ENCODE measurements at regions not wholly inside any gene's neighbourhood (a gene's known extent, or its start where the extent isn't known, plus 50 kb on each side); places are given as distances from the start of the nearest gene placed in this dataset.

DNA sequence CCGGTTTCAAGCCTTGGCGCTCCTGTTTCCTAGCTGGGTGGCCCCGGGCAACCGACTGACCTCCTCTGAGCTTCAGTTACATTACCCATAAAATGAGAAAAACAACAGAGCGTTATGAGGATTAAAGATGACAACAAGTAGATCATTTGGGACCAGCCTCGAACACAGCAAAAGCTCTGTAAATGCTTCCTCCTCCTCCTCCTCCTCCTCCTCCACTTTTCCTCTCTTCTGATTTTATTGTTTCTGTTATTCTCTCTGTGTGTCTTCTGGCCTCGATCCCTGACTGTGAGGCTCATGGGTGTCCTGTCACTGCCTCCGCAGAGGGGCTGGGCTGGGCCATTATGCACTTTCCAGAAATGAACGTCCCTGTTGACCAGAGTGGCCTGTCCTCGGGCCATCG, 176.2 kb downstream of the URI1 start:
- DNase-seq, result no peak
- in situ Hi-C loops (cut with MboI; ENCODE audit: low pct_unique_long_range_greater_than_20kb, low sequenced_read_pairs), result no loop called here

DNA sequence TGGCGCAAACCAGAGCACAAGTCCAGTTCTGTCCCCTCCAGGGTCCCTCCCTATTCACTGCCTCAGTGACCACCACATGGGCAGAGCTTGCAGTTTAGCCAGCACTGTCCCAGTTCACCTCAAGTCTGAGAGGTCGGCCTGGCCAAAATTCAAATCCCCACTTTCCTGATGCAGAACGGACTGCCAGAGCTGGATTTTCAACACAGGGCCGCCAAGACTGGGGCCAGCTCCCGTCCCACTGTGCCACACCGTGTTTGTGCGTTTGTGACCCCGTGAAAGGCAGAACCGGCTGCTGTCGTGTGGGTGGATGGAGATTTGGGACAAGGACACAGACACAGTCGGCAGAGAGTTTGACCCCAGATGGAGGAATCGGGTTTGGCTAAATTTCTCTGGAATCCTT, 176.7 kb downstream of the URI1 start:
- in situ Hi-C loops (cut with MboI; ENCODE audit: low pct_unique_long_range_greater_than_20kb, low sequenced_read_pairs), result no loop called here
- DNase-seq, result no peak

DNA sequence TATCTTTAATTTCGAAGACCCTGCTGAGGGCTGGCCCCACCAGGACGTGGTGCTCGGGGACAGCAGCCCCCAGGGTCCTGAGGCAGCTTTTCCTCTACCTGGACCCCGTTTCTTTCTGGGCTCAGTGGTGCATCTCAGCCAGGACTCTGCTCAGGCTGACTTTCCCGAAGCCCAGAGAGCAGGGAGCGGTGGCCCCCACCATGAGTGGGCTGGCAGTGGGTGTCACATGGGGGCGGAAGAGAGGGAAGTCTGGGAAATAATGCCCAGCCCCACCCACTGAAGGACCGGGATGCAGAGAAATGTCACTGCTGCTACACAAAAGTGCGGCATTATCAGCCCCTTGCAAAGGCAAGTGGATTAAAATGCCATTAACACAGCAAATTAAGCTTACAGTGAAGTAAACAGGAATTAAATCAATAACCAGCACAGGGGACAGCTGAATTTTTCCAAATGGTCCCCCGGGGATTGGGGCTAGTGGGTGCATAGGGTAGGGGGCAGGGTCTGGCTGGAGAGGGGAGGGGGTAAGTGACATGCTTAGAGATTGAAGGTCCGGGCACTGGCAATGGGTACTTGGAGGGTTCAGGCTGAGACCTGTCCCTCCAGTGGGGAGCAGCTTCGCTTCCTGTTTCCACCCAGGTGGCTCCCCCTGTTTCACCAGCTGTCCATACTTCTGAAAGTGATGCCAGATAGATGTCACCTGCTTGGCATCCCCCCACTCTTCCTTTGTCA, 177.3 kb downstream of the URI1 start:
- DNase-seq, result no peak
- in situ Hi-C loops (cut with MboI; ENCODE audit: low pct_unique_long_range_greater_than_20kb, low sequenced_read_pairs), result no loop called here

DNA sequence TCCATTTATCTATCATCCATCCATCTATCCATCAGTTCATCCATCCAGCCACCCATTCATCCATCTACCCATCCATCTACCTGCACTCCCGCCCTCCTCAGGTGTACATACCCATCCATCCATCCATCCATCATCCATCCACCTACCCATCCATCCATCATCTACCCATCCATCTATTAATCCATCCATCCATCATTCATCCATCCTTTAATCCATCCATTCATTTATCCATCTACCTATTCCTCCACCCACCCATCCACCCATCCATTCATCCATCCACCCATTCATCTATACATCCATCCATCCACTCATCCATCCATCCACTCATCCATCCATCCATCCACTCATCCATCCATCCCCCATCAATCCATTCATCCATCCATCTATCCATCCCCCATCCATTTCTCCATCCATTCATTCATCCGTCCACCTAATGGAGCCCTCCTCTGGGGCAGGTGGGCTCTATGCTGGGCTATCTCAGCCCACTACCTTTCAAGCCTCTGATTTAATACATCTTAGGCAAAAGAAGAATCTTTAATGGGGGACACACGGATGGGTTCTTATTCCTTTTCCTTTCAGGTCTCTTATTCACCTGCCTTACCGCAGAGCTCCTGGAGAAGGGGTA, 178.9 kb downstream of the URI1 start:
- in situ Hi-C loops (cut with MboI; ENCODE audit: low pct_unique_long_range_greater_than_20kb, low sequenced_read_pairs), result no loop called here

DNA sequence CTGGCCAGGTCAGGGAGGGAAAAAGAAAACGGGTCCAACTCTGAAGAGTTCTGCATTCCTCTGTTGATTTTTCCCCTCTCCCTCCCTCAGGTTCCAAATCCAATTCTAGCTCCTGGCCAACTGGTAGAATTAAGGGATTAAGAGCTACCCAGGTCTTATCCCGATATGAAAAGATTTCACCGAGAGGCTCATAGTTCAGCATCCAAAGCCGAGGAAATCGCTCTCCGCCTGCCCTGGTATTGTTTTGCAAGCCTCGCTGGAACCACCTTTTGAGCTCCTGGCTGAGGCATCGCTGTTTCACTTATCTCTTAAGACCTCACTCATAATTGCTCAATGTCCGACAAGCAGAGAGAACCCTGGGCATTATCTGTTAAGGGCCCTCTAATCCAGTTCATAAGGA, 180.4 kb downstream of the URI1 start:
- in situ Hi-C loops (cut with MboI; ENCODE audit: low pct_unique_long_range_greater_than_20kb, low sequenced_read_pairs), result no loop called here
- DNase-seq, result no peak

More for the DNA sequence above, 178.9 kb downstream of the URI1 start:
- no peak for DNase-seq

DNA sequence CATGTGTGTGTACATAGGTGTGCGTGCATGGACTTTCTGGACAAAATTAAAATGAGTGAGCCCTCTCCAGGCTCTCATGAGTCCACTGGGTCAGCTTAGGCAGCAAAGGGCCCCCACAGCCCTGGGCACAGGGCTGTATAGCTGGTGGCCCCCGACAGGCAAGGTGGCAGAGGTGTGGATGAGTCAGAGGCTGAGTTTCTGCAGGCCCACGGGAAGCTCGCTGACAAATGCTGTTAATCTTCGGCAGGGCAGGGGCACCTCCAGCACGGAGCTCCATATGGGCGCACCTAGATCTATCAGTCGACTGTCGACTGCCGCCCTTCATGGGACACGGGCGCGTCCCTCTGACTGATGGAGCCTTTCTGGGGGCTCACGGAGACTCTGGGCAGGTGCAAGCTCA, 181.1 kb downstream of the URI1 start:
- DNase-seq, result no peak
- in situ Hi-C loops (cut with MboI; ENCODE audit: low pct_unique_long_range_greater_than_20kb, low sequenced_read_pairs), result no loop called here

DNA sequence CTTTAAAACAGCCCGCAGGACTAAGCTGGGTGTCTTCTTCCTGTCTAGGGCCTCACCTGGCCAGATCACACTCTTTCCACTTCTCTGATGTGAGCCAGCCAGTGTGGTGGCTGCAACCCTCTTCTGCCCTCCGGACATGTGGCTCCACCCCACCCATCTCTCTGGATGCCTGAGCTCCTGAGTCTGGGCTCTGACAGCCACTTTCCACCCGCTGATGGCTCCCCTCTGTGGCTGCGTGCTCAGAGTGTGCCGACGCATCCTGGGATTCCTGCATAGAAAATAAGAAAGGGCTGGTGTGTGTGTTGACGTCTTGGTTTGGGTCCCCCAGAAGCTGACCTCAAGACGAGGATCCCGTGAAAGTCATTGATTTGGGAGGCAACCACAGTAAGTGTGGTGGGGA, 181.6 kb downstream of the URI1 start:
- in situ Hi-C loops (cut with MboI; ENCODE audit: low pct_unique_long_range_greater_than_20kb, low sequenced_read_pairs), result no loop called here
- no peak for DNase-seq

DNA sequence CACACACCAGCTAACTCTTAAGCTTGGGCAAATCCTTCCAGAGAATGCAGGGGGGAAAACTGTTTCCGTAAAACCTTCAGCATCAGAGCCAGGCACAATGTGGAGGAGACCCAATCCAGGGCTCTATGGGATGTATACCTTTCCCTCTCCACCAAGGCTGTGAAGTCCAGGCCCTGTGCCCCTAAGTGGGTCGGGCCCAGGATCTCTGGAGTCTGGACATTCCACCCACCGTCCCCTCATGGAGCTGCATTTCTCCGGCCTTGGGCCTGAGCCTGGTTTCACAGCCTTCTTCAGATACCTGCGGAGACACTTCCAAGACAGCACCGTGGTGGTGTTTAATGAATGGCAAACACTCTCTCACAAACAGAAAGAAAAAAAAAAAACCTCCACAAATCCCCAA, 186.2 kb downstream of the URI1 start:
- in situ Hi-C loops (cut with MboI; ENCODE audit: low pct_unique_long_range_greater_than_20kb, low sequenced_read_pairs), result no loop called here
- no peak for DNase-seq

DNA sequence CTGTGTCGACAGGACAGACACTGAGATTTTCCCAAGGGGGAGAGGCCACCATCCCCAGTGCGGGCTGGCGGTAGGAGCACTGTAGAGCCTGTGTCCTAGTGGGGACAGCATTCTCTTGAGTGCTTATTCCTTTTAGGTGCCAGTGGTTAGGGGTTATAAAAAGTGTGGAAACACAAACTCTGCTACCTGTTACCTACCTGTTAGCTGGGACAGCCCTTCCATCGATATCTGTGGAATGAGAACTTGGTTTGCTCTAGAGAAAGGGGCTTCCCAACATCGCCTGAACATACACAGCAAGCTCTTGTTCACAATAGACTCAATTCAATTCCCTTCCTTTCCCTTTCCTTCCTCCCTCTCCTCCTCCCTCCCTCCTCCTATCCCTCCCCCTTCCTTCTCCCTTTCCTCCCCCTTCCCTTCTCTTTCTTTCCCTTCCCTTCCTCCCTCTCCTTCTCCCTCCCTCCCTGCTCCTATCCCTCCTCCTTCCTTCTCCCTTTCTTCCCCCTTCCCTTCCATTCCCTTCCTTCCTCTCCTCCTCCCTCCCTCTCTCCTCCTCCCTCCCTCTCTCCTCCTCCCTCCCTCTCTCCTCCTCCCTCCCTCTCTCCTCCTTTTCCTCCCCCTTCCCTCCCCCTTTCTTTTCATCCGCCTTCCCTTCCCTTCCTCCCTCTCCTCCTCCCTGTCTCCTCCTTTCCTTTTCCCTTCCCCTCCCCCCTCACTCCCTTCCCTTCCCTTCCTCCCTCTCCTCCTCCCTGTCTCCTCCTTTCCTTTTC, 188.5 kb downstream of the URI1 start:
- in situ Hi-C loops (cut with MboI; ENCODE audit: low pct_unique_long_range_greater_than_20kb, low sequenced_read_pairs), result no loop called here
- no peak for DNase-seq

DNA sequence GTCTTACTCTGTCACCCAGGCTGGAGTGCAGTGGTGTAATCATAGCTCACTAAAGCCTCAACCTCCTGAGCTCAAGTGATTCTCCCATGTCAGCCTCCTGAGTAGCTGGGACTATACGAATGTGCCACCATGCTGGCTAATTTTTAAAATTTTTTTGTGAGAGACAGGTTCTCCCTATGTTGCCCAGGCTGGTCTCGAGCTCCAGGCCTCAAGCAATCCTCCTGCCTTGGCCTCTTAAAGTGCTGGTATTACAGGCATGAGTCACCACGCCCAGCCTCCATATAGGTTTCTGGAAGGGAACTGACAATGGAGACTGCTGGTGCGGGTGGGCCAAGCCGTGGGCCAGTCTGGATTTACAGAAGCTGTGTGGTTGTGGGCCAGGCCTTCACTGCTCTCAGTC, 189.2 kb downstream of the URI1 start:
- no peak for DNase-seq
- in situ Hi-C loops (cut with MboI; ENCODE audit: low pct_unique_long_range_greater_than_20kb, low sequenced_read_pairs), result no loop called here

DNA sequence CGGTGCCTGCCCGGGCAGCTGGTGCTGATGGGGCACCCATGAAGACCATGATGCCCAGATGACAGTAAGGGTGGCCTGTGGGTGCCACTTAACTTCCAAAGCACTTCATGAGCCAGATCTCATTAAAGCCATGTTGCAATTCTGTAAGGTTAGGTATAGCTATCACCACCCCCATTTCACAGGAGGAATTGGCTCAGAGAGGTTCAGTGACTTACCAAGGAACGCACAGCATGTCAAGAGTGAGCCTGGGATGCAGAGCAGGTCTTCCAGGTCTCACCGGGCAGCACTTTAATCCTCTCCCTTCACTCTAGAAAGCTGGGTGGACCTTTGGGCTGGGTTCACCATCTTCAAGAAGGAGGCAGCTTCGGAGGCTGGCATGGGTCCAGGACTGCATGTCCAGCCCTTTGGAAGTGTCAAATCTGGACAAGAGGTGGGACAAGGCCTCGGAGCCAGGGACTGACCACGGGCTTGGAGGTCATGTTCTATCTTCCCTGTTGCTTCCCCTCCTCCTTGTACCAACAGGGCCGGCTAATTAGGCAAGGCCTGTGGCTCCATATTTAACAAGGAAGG, 189.8 kb downstream of the URI1 start:
- no peak for DNase-seq
- in situ Hi-C loops (cut with MboI; ENCODE audit: low pct_unique_long_range_greater_than_20kb, low sequenced_read_pairs), result no loop called here

DNA sequence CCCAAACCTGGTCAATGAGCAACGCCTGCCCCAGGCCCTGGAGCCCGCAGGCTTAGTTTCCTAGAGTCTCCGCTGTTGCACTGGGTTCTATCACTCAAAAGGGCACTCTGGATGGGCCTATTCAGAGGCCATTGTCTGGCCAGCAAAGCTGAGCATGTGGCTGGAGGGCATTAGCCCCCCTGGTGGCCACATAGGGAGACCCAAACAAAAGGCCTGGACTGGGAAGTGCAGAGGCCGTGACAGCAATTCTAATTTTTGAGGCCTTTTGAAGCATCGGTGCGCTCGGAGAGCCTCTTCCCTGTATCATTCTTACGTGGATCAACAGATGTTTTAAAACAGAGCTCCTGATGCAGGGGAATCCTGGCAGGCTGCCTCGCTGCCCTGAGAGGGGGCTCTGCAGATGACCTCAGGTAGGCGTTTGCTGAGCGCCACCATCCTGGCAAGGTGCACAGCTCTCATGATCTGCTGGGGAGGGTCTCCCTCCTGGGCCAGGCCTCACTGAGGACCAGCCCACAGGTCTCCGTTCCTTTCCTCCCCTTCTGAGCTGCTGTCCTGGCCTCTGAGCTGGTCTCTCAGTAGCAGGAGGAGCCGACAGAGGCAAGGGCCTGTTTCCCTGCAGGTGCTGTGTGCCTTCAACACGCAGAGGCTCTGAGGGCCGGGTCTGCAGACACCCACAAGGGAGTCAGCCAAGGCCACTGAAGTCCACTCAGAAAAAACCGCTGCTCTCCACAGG, 190.5 kb downstream of the URI1 start:
- in situ Hi-C loops (cut with MboI; ENCODE audit: low pct_unique_long_range_greater_than_20kb, low sequenced_read_pairs), result no loop called here
- DNase-seq, result no peak

DNA sequence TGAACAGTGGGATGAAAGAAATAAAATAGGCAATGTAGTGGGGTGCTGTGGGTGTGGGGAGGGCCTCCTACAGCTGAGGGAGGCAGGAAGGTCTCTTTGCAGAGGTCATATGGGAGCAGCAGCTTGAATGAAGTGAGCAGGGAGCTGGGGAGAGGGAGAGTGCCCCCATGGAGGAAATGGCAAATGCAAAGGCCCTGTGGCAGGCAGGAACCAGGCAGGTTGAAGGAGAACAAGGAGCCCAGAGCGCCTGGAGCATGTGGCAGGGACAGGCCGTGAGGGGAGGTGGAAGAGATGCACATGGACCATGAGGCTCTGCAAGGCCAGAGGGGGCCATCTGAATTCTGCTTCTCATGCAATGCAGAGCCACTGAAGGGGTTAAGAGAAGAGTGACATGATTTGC, 191.8 kb downstream of the URI1 start:
- in situ Hi-C loops (cut with MboI; ENCODE audit: low pct_unique_long_range_greater_than_20kb, low sequenced_read_pairs), result no loop called here

DNA sequence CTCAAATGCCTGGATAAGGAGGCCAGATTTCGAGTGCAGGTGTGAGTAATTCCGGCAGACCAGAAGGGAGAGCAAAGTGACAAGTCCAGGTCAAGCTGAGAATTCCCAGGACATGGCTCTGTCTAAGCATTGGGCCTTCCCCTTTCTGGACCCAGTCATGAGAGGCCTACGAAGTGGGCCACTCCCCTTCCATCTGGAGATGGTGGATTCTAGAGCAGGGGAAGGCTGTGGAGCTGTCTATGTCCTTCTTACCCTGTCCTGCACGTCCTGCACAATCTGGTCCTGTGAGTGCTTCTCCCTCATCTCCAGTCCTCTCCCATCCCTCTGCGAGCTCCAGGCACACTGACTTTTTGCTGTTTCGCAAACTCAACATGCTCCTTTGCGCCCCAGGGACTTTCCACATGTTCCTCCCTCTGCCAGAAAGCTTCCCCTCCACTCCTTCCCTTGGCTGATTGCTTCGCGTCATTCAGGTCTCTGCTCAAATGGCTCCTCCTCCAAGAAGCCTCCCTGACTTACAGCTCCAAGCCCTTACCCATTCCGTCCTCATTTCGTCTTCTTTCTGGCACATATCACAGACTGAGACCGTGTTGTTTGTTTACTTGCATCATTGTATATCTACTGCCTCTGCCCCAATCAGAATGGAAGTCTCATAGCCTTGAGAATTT, 193.2 kb downstream of the URI1 start:
- DNase-seq, result no peak
- in situ Hi-C loops (cut with MboI; ENCODE audit: low pct_unique_long_range_greater_than_20kb, low sequenced_read_pairs), result no loop called here

More for the DNA sequence above, 191.8 kb downstream of the URI1 start:
- no peak for DNase-seq

DNA sequence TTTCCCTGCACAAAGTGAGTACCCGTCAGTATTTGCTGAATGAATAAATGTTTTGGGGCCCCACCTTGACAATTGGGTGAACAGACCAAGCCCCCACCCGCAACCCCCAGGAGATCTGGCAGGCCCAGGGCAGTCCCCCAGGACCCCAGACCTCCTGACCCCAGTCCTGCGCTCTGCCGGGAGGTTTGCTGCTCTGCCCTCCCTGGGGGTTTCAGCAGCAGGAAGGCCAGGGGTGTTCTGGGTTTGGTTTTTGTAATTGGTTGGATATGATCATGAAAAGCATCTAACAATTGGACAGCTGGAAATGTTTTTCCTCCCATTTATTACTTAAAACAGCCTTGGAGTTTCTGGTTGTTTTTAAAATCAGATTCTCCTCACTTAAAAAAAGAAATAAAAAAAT, 193.8 kb downstream of the URI1 start:
- DNase-seq, result no peak
- in situ Hi-C loops (cut with MboI; ENCODE audit: low pct_unique_long_range_greater_than_20kb, low sequenced_read_pairs), result no loop called here

DNA sequence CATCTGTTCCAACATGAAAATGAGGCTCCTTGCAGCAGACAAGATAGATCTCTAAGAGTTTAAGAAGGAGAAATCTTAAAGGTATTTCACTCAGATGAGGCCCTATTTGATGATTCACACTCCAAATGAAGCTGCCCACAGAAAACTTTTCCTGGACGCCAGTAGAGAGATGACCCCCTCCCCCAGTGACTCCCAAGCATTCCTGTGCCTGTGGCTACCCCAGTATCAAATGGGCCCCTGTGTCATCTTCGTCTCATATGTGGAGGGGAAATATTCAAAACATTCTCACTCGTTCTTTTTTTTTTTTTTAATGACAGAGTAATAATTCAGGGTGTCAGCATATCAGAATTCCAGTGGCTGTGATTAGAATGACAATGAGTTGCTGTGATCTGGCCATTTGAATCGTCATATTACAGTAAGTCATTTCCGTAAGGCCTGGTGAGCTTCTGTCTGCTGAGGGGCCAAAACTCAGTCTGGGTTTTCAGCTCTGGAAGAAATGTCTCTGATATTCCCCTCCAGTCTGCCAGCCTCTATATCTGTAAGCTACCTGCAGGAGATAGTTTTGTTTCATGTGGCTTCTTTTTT, 194.7 kb downstream of the URI1 start:
- no peak for DNase-seq
- in situ Hi-C loops (cut with MboI; ENCODE audit: low pct_unique_long_range_greater_than_20kb, low sequenced_read_pairs), result no loop called here

DNA sequence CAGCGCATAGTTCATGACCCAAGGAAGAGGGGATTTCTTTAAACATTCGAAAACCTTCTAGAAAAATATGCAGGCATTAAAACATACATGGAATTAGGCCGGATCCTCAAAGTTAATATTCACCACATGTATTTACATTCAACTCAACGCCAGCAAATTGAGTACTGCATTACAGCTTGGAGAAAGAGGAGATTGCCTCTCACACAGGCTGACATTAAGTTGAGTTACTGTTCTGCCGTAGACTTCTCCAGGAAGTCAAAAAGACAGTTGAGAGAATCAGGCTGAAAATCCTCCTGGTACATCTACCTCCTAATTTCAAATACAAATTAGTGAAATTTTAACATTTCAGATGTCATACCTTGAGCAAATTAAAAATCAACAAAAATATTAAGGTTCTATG, 195.7 kb downstream of the URI1 start:
- DNase-seq, result no peak
- in situ Hi-C loops (cut with MboI; ENCODE audit: low pct_unique_long_range_greater_than_20kb, low sequenced_read_pairs), result no loop called here

DNA sequence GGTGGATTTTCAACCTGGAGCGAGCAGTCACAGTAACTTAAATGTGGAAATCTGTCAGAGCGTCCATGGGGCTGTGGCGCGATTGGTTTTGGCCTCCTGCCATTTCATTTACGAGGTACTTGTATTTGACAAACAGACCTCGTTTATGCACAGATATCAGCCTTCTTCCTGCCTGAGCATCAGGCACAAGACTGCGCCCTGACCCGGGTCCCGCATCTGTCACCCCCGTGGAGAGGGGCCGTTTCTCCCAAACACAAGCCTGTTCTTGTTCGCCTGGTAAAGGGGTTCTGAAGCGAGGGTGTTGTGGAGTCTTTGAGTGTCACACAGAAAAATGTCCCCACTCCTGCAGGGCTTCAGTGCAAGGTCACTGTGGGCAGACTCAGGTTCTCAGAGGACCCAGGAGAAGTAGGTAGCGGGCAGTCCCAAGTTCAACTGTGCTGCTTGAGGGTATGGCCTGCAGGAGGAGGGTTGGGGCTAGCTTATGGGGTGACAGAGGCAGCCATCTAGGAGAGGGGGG, 202.3 kb downstream of the URI1 start:
- in situ Hi-C loops (cut with MboI; ENCODE audit: low pct_unique_long_range_greater_than_20kb, low sequenced_read_pairs), result no loop called here
- DNase-seq, result no peak

Data from KBM-7 (cell line).